K562 (cell line): ENCODE measurements at regions not wholly inside any gene's neighbourhood (a gene's known extent, or its start where the extent isn't known, plus 50 kb on each side); places are given as distances from the start of the nearest gene placed in this dataset.

Experiments
- ATAC-seq: fragments of 200-7000 bp; cut with Tn5 transposase; 3 replicates; pipeline ENCODE4 v1.9.1; 2020; ENCODE audit warnings: moderate library complexity
- BruUV-seq: library from RNA; stranded (reverse); fragments of 400-500 nt; replicated peaks from 2 replicates; lab custom pipeline; 2021; lab: Mats Ljungman, UMichigan
- CTCF ChIA-PET: fragments of 300-600 bp; formaldehyde crosslinking; extraction: SDS; loops from one replicate; lab custom pipeline; 2021; ENCODE audit warnings: low intra/inter-chr PET ratio; lab: Yijun Ruan, JAX
- POLR2A ChIA-PET: fragments of 300-600, 350-650 bp; sonication (Branson Sonifier 250); formaldehyde crosslinking; extraction: SDS; loops from one replicate; lab custom pipeline; 2021; ENCODE audit warnings: antibody characterized with exemption, inconsistent platforms; lab: Yijun Ruan, JAX
- DNase-seq, 4 experiments: peaks; one replicate each; pipeline versions ENCODE4 v3.0.0 to v3.0.0-alpha.2; 2011 to 2018; ENCODE audit warnings: low spot score in 3 of 4, mixed read lengths in 3 of 4; ENCODE audit errors: extremely low read depth in 1 of 4
- FAIRE-seq: peaks from 2 replicates; lab custom pipeline; 2011; peaks lifted over from hg19 to GRCh38; lab: Jason Lieb, UNC
- H2AFZ ChIP-seq: 2 replicates; pipeline ENCODE4 v1.6.0; 2011; ENCODE audit warnings: low read depth, low read length, control low read depth, inconsistent platforms
- H3K27ac ChIP-seq: fragments of 200-600 bp; 3 replicates; pipeline ENCODE4 v1.8.0; 2011; ENCODE audit warnings: low read depth, mild to moderate bottlenecking, control low read depth, inconsistent platforms, low read length, moderate library complexity, mixed read lengths; ENCODE audit errors: extremely low read depth
- H3K27me3 ChIP-seq, 2 experiments: fragments of 300-600 bp in 1 of 2; 2 replicates in 1 of 2; 3 replicates in 1 of 2; pipeline versions ENCODE4 v1.6.0 to v1.8.0; 2011; ENCODE audit warnings: inconsistent platforms in 2 of 2, low read length in 2 of 2, mild to moderate bottlenecking in 1 of 2, mixed read lengths in 1 of 2, moderate library complexity in 1 of 2; ENCODE audit not compliant: control insufficient read depth in 2 of 2, insufficient read depth in 2 of 2
- H3K36me3 ChIP-seq: fragments of 300-600 bp; 3 replicates; pipeline ENCODE4 v1.8.0; 2011; ENCODE audit warnings: mild to moderate bottlenecking, low read length, inconsistent platforms; ENCODE audit not compliant: control insufficient read depth, insufficient read depth
- H3K4me1 ChIP-seq, 2 experiments: fragments of 200-600 bp in 1 of 2; replicated peaks in 1 of 2; 2 replicates in 1 of 2; 3 replicates in 1 of 2; pipeline versions ENCODE4 v1.5.1 to v1.8.0; 2011; ENCODE audit warnings: inconsistent platforms in 2 of 2, low read length in 2 of 2, mild to moderate bottlenecking in 1 of 2, mixed read lengths in 1 of 2, moderate library complexity in 1 of 2; ENCODE audit not compliant: control insufficient read depth in 2 of 2, insufficient read depth in 2 of 2
- H3K4me2 ChIP-seq: 2 replicates; pipeline ENCODE4 v1.6.1; 2011; ENCODE audit warnings: low read length, control low read depth, inconsistent platforms, mixed read lengths; ENCODE audit not compliant: insufficient read depth
- H3K4me3 ChIP-seq: fragments of 200-600 bp; sonication (generic), shearing (Covaris generic); 2 replicates; pipeline ENCODE4 v1.5.1; 2016; ENCODE audit warnings: control low read depth, inconsistent platforms
- H3K79me2 ChIP-seq: fragments of 200-600 bp; 3 replicates; pipeline ENCODE4 v1.8.0; 2011; ENCODE audit warnings: low read length, inconsistent platforms; ENCODE audit not compliant: control insufficient read depth, insufficient read depth
- H3K9ac ChIP-seq, 2 experiments: 2 replicates each; pipeline versions ENCODE4 v1.6.0 to v1.6.1; 2011; ENCODE audit warnings: low read depth in 2 of 2, low read length in 2 of 2, control low read depth in 1 of 2, inconsistent platforms in 1 of 2, mild to moderate bottlenecking in 1 of 2, mixed read lengths in 1 of 2; ENCODE audit not compliant: insufficient read depth in 1 of 2
- H3K9me1 ChIP-seq: one replicate; pipeline ENCODE4 v1.6.0; 2011; ENCODE audit warnings: inconsistent platforms, mild to moderate bottlenecking, low read length, moderate library complexity; ENCODE audit not compliant: control insufficient read depth, insufficient read depth
- H3K9me3 ChIP-seq: replicated peaks from 2 replicates; pipeline ENCODE4 v1.5.1; 2011; ENCODE audit warnings: low read depth, low read length, inconsistent platforms; ENCODE audit not compliant: control insufficient read depth, insufficient read depth
- H4K20me1 ChIP-seq: replicated peaks from 2 replicates; pipeline ENCODE4 v1.6.1; 2011; ENCODE audit warnings: low read length, inconsistent platforms, mixed read lengths; ENCODE audit not compliant: control insufficient read depth, insufficient read depth
- BMI1 ChIP-seq: fragments of 150-350 bp; IDR thresholded peaks from 2 replicates; pipeline ENCODE4 v1.6.1; 2014; ENCODE audit warnings: low read length
- BRD9 ChIP-seq: fragments of 450-650 bp; IDR thresholded peaks from 2 replicates; pipeline ENCODE4 v1.6.1; 2018; ENCODE audit warnings: low read depth; ENCODE audit not compliant: partially characterized antibody
- CHD2 ChIP-seq: IDR thresholded peaks from 2 replicates; pipeline ENCODE4 v1.6.1; 2011; ENCODE audit warnings: low read depth, low read length
- EHMT2 ChIP-seq: fragments of 450-650 bp; IDR thresholded peaks from 2 replicates; pipeline ENCODE4 v1.6.1; 2018; ENCODE audit warnings: antibody characterized with exemption
- HDAC8 ChIP-seq: fragments of 450-650 bp; IDR thresholded peaks from 2 replicates; pipeline ENCODE4 v1.6.1; 2016; ENCODE audit warnings: mild to moderate bottlenecking, missing genetic modification characterization, moderate library complexity, missing compliant biosample characterization
- RAD21 ChIP-seq, 2 experiments: fragments of 250-450 bp in 1 of 2; fragments of 450-650 bp in 1 of 2; sonication (Bioruptor Pico) in 1 of 2; formaldehyde crosslinking in 1 of 2; IDR thresholded peaks in 1 of 2; conservative IDR thresholded peaks in 1 of 2; 2 replicates each; pipeline versions ENCODE4 v1.4.0 to v1.8.0; 2020 to 2022; ENCODE audit warnings: mild to moderate bottlenecking in 2 of 2, moderate library complexity in 1 of 2
- REST ChIP-seq, 2 experiments: fragments of 450-650 bp; formaldehyde crosslinking in 1 of 2; IDR thresholded peaks; 2 replicates each; pipeline versions ENCODE4 v1.4.0 to v1.6.1; 2014 to 2020; ENCODE audit warnings: mild to moderate bottlenecking in 2 of 2, borderline replicate concordance in 1 of 2, low read depth in 1 of 2
- RFX1 ChIP-seq: fragments of 450-650 bp; IDR thresholded peaks from 2 replicates; pipeline ENCODE4 v1.6.1; 2016; ENCODE audit warnings: mild to moderate bottlenecking, moderate library complexity
- SMARCE1 ChIP-seq: fragments of 450-650 bp; IDR thresholded peaks from 2 replicates; pipeline ENCODE4 v1.7.1; 2016; ENCODE audit warnings: mild to moderate bottlenecking
- SOX6 ChIP-seq: fragments of 450-650 bp; IDR thresholded peaks from 2 replicates; pipeline ENCODE4 v1.6.1; 2014; ENCODE audit warnings: mild to moderate bottlenecking
- TSHZ1 ChIP-seq: fragments of 250-450 bp; sonication (Bioruptor Pico); IDR thresholded peaks from 2 replicates; pipeline ENCODE4 v1.4.0; 2020; ENCODE audit warnings: mild to moderate bottlenecking, moderate library complexity
- ZNF212 ChIP-seq: fragments of 450-650 bp; formaldehyde crosslinking; IDR thresholded peaks from 2 replicates; pipeline ENCODE4 v1.4.0; 2020; ENCODE audit warnings: mild to moderate bottlenecking
- ZNF224 ChIP-seq: sonication (generic); formaldehyde crosslinking; IDR thresholded peaks from 2 replicates; pipeline ENCODE4 v1.8.0; 2022; ENCODE audit warnings: mild to moderate bottlenecking, missing genetic modification reagents
- WGBS: fragments of 100-300 bp; shearing (Covaris generic); methylation state at CpG from one replicate; pipeline ENCODE4 v1.1.6; 2016; ENCODE audit warnings: low coverage, mixed read lengths; ENCODE audit not compliant: insufficient coverage; ENCODE audit errors: missing lambda C conversion rate; 5-methylcytosine and 5-hydroxymethylcytosine counted together
- in situ Hi-C: fragments of 300-500 bp; cut with MboI; formaldehyde crosslinking; loops from 4 replicates; pipeline ENCODE4 v1.15.0; 2018; ENCODE audit warnings: inconsistent platforms, mixed read lengths
- intact Hi-C: fragments of 100-400 bp; cut with micrococcal nuclease; formaldehyde crosslinking; loops from 2 replicates; pipeline ENCODE4 v1.14.2; 2022

- no peak overlapping the region for H3K4me2 ChIP-seq
- H3K79me2 ChIP-seq: no peaks in the 10 kb centered on the region
- intact Hi-C loops (loop anchor here (10.0 kb wide), 1 partner anchor 1133 kb away; no protein-coding TSS in a partner anchor), in situ Hi-C loops (loop anchor here (10.0 kb wide), 1 partner anchor 973 kb away; no protein-coding TSS in a partner anchor)
- no peak overlapping the region for H2AFZ ChIP-seq
- no peaks in the 10 kb centered on the region for H4K20me1 ChIP-seq
- H3K9ac ChIP-seq: no peak overlapping the region
- H3K4me3 ChIP-seq: no peak overlapping the region
- no peaks in the 10 kb centered on the region for H3K4me1 ChIP-seq
- H3K9me1 ChIP-seq: no peaks in the 10 kb centered on the region
- BruUV-seq: no TSS peak
- H3K27ac ChIP-seq: no peak overlapping the region
- no peak for ATAC-seq
- H3K9me3 ChIP-seq: no peaks in the 10 kb centered on the region
- no peak for DNase-seq
- peaks cover 0 to 25% of the 10 kb centered on the region in 2 experiments; a peak in 2 of 5 replicates for H3K27me3 ChIP-seq
- ChIA-PET CTCF (no interaction called here), POLR2A (no interaction called here)
- H3K36me3 ChIP-seq: no peaks in the 10 kb centered on the region
- 0% methylated on average over 3 of the region's 10 CpGs for WGBS
- no peak for FAIRE-seq
- no peak for TF ChIP-seq EHMT2
- no peak for TF ChIP-seq ZNF212
- TF ChIP-seq HDAC8 (tag): no peak
- no peak for TF ChIP-seq SOX6
- TF ChIP-seq CHD2: no peak
- no peak for TF ChIP-seq REST (IDR thresholded peaks at IDR 0.05; ENCODE audit: borderline replicate concordance)
- TF ChIP-seq REST (CRISPR knock-in tag; IDR thresholded peaks at IDR 0.05; ENCODE audit: low read depth): no peak
- TF ChIP-seq TSHZ1: no peak
- no peak for TF ChIP-seq BRD9
- no peak for TF ChIP-seq RFX1
- no peak for TF ChIP-seq BMI1
- no peak for TF ChIP-seq ZNF224 (CRISPR knock-in tag)
- no peak for TF ChIP-seq SMARCE1
- no peak for TF ChIP-seq RAD21 (CRISPR knock-in tag; conservative IDR thresholded peaks at IDR 0.05 in 1 of 2, IDR thresholded peaks at IDR 0.05 in 1 of 2)
Observed at GRCh38 chr13:111472083-111472482, 151.6 kb downstream of the TEX29 start.
